HepG2 (cell line): ENCODE measurements at regions not wholly inside any gene's neighbourhood (a gene's known extent, or its start where the extent isn't known, plus 50 kb on each side); places are given as distances from the start of the nearest gene placed in this dataset.

Experiments
- ATAC-seq: fragments of 200-7000 bp; cut with Tn5 transposase; 3 replicates; pipeline ENCODE4 v1.9.1; 2020; ENCODE audit warnings: mild to moderate bottlenecking, moderate library complexity
- BruUV-seq: library from RNA; stranded (reverse); fragments of 400-500 nt; replicated peaks from 2 replicates; lab custom pipeline; 2021; lab: Mats Ljungman, UMichigan
- CTCF ChIA-PET: fragments of 300-600 bp; formaldehyde crosslinking; extraction: SDS; loops from one replicate; lab custom pipeline; 2021; ENCODE audit warnings: low total read pairs, inconsistent platforms, low intra/inter-chr PET ratio; lab: Yijun Ruan, JAX
- POLR2A ChIA-PET: fragments of 350-600 bp; sonication (Branson Sonifier 250); formaldehyde crosslinking; loops from one replicate; lab custom pipeline; 2020; ENCODE audit warnings: antibody characterized with exemption, inconsistent platforms; lab: Yijun Ruan, JAX
- DNase-seq: peaks from one replicate; pipeline ENCODE4 v3.0.0-alpha.2; 2015; ENCODE audit warnings: low spot score
- FAIRE-seq: peaks from 3 replicates; lab custom pipeline; 2011; peaks lifted over from hg19 to GRCh38; lab: Jason Lieb, UNC
- H2AFZ ChIP-seq: one replicate; pipeline ENCODE4 v1.6.1; 2011; ENCODE audit warnings: low read length, inconsistent platforms
- H3K27ac ChIP-seq: fragments of 300-600 bp; 3 replicates; pipeline ENCODE4 v1.8.0; 2011; ENCODE audit warnings: mixed run types, mild to moderate bottlenecking, mixed read lengths, low read length, inconsistent platforms; ENCODE audit not compliant: insufficient read depth; ENCODE audit errors: extremely low read length
- H3K27me3 ChIP-seq, 2 experiments: fragments of 200-600 bp in 1 of 2; 2 replicates in 1 of 2; 3 replicates in 1 of 2; pipeline versions ENCODE4 v1.6.0 to v1.8.0; 2011; ENCODE audit warnings: low read length in 2 of 2, mild to moderate bottlenecking in 2 of 2, moderate library complexity in 2 of 2, inconsistent platforms in 1 of 2; ENCODE audit not compliant: insufficient read depth in 2 of 2, control insufficient read depth in 1 of 2
- H3K36me3 ChIP-seq, 2 experiments: fragments of 200-600 bp in 1 of 2; replicated peaks in 1 of 2; 2 replicates in 1 of 2; 3 replicates in 1 of 2; pipeline versions ENCODE4 v1.5.1 to v1.8.0; 2011; ENCODE audit warnings: low read length in 2 of 2, inconsistent platforms in 1 of 2; ENCODE audit not compliant: insufficient read depth in 2 of 2, control insufficient read depth in 1 of 2
- H3K4me1 ChIP-seq: 2 replicates; pipeline ENCODE4 v1.5.1; 2012; ENCODE audit warnings: low read length, inconsistent platforms; ENCODE audit not compliant: insufficient read depth
- H3K4me2 ChIP-seq: 2 replicates; pipeline ENCODE4 v1.6.0; 2011; ENCODE audit warnings: low read depth, low read length, inconsistent platforms
- H3K4me3 ChIP-seq, 3 experiments: fragments of 200-600 bp in 1 of 3; sonication (generic), shearing (Covaris generic) in 1 of 3; replicated peaks in 1 of 3; 2 replicates each; pipeline ENCODE4 v1.5.1; 2011 to 2016; ENCODE audit warnings: low read length in 3 of 3, inconsistent platforms in 2 of 3, low read depth in 2 of 3, mild to moderate bottlenecking in 2 of 3, control low read depth in 1 of 3, mixed read lengths in 1 of 3; ENCODE audit not compliant: insufficient read depth in 1 of 3
- H3K79me2 ChIP-seq: one replicate; pipeline ENCODE4 v1.6.1; 2011; ENCODE audit warnings: low read length, inconsistent platforms; ENCODE audit not compliant: insufficient read depth
- H3K9ac ChIP-seq: 2 replicates; pipeline ENCODE4 v1.6.0; 2011; ENCODE audit warnings: mild to moderate bottlenecking, low read depth, low read length, inconsistent platforms; ENCODE audit not compliant: insufficient read depth
- H3K9me3 ChIP-seq: 2 replicates; pipeline ENCODE4 v1.5.1; 2012; ENCODE audit warnings: mild to moderate bottlenecking, low read length
- H4K20me1 ChIP-seq: 2 replicates; pipeline ENCODE4 v1.6.0; 2011; ENCODE audit warnings: inconsistent platforms, mild to moderate bottlenecking, low read length, moderate library complexity; ENCODE audit not compliant: insufficient read depth
- MEIS1 ChIP-seq: sonication (generic); formaldehyde crosslinking; IDR thresholded peaks from 2 replicates; pipeline ENCODE4 v1.9.0; 2021; ENCODE audit warnings: mild to moderate bottlenecking, missing genetic modification reagents, moderate library complexity, borderline replicate concordance
- NFE2L2 ChIP-seq: fragments of 150-350 bp; IDR thresholded peaks from 2 replicates; pipeline ENCODE4 v1.6.1; 2014; ENCODE audit warnings: low read length
- RBFOX2 ChIP-seq: fragments of 200-400 bp; formaldehyde crosslinking; IDR thresholded peaks from 2 replicates; pipeline ENCODE4 v1.6.1; 2017; ENCODE audit warnings: low read depth, mild to moderate bottlenecking, low read length
- SIN3B ChIP-seq: fragments of 150-350 bp; IDR thresholded peaks from 2 replicates; pipeline ENCODE4 v1.6.1; 2014; ENCODE audit warnings: low read length
- ZNF232 ChIP-seq: sonication (generic); formaldehyde crosslinking; IDR thresholded peaks from 2 replicates; pipeline ENCODE4 v1.4.0; 2020; ENCODE audit warnings: missing genetic modification reagents, borderline replicate concordance
- ZSCAN12 ChIP-seq: sonication (generic); formaldehyde crosslinking; IDR thresholded peaks from 2 replicates; pipeline ENCODE4 v1.9.0; 2021; ENCODE audit warnings: mild to moderate bottlenecking, missing genetic modification reagents
- WGBS: methylation state at CpG from one replicate; pipeline ENCODE4 v1.1.6; 2017; ENCODE audit warnings: low lambda C conversion rate; 5-methylcytosine and 5-hydroxymethylcytosine counted together
- in situ Hi-C: cut with HindIII; loops from 2 replicates; pipeline ENCODE4 v1.10.0; 2017; ENCODE audit warnings: low pct_unique_long_range_greater_than_20kb; ENCODE audit not compliant: extremely low pct_ligation_motif_present
- intact Hi-C: fragments of 100-400 bp; cut with micrococcal nuclease; formaldehyde crosslinking; loops from one replicate; pipeline ENCODE4 v1.10.0; 2022; ENCODE audit not compliant: unreplicated experiment
- TF ChIP-seq, protein P1 (sequence below): sonication (generic); formaldehyde crosslinking; IDR thresholded peaks from 2 replicates; pipeline ENCODE4 v1.4.0; 2020; ENCODE audit warnings: missing genetic modification reagents, borderline replicate concordance
- TF ChIP-seq, protein P2 (sequence below): sonication (generic); formaldehyde crosslinking; IDR thresholded peaks from 2 replicates; pipeline ENCODE4 v1.5.1; 2020; ENCODE audit warnings: mild to moderate bottlenecking, moderate library complexity, missing genetic modification reagents
- TF ChIP-seq, protein P3 (sequence below): IDR thresholded peaks from 2 replicates; pipeline ENCODE4 v1.6.1; 2016; ENCODE audit warnings: control low read depth

DNA sequence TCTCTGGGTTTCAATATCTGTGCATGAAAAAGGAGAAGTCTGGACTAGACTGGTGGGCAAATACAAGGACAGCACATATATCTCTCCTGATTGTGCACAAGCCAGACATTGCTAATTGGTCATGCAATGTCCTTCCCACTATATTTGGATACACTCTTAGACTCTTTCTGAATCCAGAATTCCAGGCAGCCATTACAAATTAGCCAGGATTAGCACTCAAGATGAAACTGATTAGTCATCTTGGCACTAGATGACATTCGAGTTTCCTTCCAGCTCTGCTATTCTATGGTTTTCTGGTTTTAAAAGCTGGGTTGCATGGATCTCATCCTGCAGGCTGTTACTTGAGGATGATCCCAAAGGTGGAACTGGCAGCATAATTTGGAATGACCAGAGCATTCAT lies 73.2 kb downstream of the SCP2D1 start:
- Histone ChIP-seq H3K27me3 (no peaks in the 10 kb centered on the region), H3K4me3 (no peak overlapping the region), H3K4me2 (no peak overlapping the region), H3K4me1 (no peaks in the 10 kb centered on the region), H3K27ac (no peak overlapping the region), H3K36me3 (no peaks in the 10 kb centered on the region), H3K79me2 (no peaks in the 10 kb centered on the region), H4K20me1 (no peaks in the 10 kb centered on the region), H3K9me3 (no peaks in the 10 kb centered on the region), H3K9ac (no peak overlapping the region), H2AFZ (no peak overlapping the region)
- in situ Hi-C loops, result no loop called here
- WGBS, result 5% methylated on average over 1 of the region's 1 CpG
- ATAC-seq, result no peak
- intact Hi-C loops, result no loop called here
- TF ChIP-seq SIN3B, result no peak
- no peak for TF ChIP-seq MEIS1 (CRISPR knock-in tag)
- TF ChIP-seq ZSCAN12 (CRISPR knock-in tag), result no peak
- TF ChIP-seq, protein P1, sequence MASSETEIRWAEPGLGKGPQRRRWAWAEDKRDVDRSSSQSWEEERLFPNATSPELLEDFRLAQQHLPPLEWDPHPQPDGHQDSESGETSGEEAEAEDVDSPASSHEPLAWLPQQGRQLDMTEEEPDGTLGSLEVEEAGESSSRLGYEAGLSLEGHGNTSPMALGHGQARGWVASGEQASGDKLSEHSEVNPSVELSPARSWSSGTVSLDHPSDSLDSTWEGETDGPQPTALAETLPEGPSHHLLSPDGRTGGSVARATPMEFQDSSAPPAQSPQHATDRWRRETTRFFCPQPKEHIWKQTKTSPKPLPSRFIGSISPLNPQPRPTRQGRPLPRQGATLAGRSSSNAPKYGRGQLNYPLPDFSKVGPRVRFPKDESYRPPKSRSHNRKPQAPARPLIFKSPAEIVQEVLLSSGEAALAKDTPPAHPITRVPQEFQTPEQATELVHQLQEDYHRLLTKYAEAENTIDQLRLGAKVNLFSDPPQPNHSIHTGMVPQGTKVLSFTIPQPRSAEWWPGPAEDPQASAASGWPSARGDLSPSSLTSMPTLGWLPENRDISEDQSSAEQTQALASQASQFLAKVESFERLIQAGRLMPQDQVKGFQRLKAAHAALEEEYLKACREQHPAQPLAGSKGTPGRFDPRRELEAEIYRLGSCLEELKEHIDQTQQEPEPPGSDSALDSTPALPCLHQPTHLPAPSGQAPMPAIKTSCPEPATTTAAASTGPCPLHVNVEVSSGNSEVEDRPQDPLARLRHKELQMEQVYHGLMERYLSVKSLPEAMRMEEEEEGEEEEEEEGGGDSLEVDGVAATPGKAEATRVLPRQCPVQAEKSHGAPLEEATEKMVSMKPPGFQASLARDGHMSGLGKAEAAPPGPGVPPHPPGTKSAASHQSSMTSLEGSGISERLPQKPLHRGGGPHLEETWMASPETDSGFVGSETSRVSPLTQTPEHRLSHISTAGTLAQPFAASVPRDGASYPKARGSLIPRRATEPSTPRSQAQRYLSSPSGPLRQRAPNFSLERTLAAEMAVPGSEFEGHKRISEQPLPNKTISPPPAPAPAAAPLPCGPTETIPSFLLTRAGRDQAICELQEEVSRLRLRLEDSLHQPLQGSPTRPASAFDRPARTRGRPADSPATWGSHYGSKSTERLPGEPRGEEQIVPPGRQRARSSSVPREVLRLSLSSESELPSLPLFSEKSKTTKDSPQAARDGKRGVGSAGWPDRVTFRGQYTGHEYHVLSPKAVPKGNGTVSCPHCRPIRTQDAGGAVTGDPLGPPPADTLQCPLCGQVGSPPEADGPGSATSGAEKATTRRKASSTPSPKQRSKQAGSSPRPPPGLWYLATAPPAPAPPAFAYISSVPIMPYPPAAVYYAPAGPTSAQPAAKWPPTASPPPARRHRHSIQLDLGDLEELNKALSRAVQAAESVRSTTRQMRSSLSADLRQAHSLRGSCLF, result no peak
- TF ChIP-seq, protein P2, sequence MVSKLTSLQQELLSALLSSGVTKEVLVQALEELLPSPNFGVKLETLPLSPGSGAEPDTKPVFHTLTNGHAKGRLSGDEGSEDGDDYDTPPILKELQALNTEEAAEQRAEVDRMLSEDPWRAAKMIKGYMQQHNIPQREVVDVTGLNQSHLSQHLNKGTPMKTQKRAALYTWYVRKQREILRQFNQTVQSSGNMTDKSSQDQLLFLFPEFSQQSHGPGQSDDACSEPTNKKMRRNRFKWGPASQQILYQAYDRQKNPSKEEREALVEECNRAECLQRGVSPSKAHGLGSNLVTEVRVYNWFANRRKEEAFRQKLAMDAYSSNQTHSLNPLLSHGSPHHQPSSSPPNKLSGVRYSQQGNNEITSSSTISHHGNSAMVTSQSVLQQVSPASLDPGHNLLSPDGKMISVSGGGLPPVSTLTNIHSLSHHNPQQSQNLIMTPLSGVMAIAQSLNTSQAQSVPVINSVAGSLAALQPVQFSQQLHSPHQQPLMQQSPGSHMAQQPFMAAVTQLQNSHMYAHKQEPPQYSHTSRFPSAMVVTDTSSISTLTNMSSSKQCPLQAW (CRISPR knock-in tag), result no peak
- TF ChIP-seq, protein P3, sequence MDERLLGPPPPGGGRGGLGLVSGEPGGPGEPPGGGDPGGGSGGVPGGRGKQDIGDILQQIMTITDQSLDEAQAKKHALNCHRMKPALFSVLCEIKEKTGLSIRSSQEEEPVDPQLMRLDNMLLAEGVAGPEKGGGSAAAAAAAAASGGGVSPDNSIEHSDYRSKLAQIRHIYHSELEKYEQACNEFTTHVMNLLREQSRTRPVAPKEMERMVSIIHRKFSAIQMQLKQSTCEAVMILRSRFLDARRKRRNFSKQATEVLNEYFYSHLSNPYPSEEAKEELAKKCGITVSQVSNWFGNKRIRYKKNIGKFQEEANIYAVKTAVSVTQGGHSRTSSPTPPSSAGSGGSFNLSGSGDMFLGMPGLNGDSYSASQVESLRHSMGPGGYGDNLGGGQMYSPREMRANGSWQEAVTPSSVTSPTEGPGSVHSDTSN (CRISPR knock-in tag), result no peak
- TF ChIP-seq ZNF232 (CRISPR knock-in tag), result no peak
- TF ChIP-seq NFE2L2, result no peak
- TF ChIP-seq RBFOX2, result no peak
- no peak for FAIRE-seq
- ChIA-PET POLR2A (no interaction called here), CTCF (no interaction called here)
- DNase-seq, result no peak
- no TSS peak for BruUV-seq
